Germinal center (tissue), 1 donor: ENCODE measurements at regions not wholly inside any gene's neighbourhood (a gene's known extent, or its start where the extent isn't known, plus 50 kb on each side); places are given as distances from the start of the nearest gene placed in this dataset.
"Not testable (repeated sequence)": the region's sequence is repeated elsewhere in the genome, so short reads cannot be mapped to it uniquely, and the experiment has no call there.

Source experiments
- DNase-seq: peaks from one replicate; pipeline ENCODE4 v3.0.0; 2012; ENCODE audit warnings: mixed read lengths, low spot score

GRCh38 chr5:126054577-126055347 lies 368.4 kb upstream of the GRAMD2B start:
- DNase-seq, result no peak

GRCh38 chr5:126055348-126055729 lies 367.9 kb upstream of the GRAMD2B start:
- DNase-seq, result no peak

- no peak for DNase-seq
These were observed 366.9 kb upstream of the GRAMD2B start for GRCh38 chr5:126056352-126056751.

- DNase-seq, result no peak
These were observed 366.2 kb upstream of the GRAMD2B start for GRCh38 chr5:126056851-126057622.

GRCh38 chr5:126058392-126058791 lies 364.8 kb upstream of the GRAMD2B start:
- not testable (repeated sequence) for DNase-seq

GRCh38 chr5:126062398-126063221 lies 360.6 kb upstream of the GRAMD2B start:
- no peak for DNase-seq

- DNase-seq, result no peak
These were observed 358.1 kb upstream of the GRAMD2B start for GRCh38 chr5:126065061-126065460.

- no peak for DNase-seq
These were observed 356.4 kb upstream of the GRAMD2B start for GRCh38 chr5:126066836-126067235.

- DNase-seq, result no peak
These were observed 355.8 kb upstream of the GRAMD2B start for GRCh38 chr5:126067404-126067803.

- DNase-seq, result no peak
These were observed 353.9 kb upstream of the GRAMD2B start for GRCh38 chr5:126069329-126069728.

GRCh38 chr5:126070481-126070880 lies 352.7 kb upstream of the GRAMD2B start:
- DNase-seq, result no peak

GRCh38 chr5:126074538-126074937 lies 348.7 kb upstream of the GRAMD2B start:
- DNase-seq, result no peak

GRCh38 chr5:126079266-126079665 lies 343.9 kb upstream of the GRAMD2B start:
- DNase-seq, result no peak

GRCh38 chr5:126081209-126081608 lies 342.0 kb upstream of the GRAMD2B start:
- no peak for DNase-seq

- DNase-seq, result no peak
These were observed 330.2 kb upstream of the GRAMD2B start for GRCh38 chr5:126093041-126093440.

GRCh38 chr5:126093718-126094117 lies 329.5 kb upstream of the GRAMD2B start:
- no peak for DNase-seq

GRCh38 chr5:126094991-126095390 lies 328.2 kb upstream of the GRAMD2B start:
- no peak for DNase-seq

GRCh38 chr5:126096442-126097006 lies 326.7 kb upstream of the GRAMD2B start:
- no peak for DNase-seq

GRCh38 chr5:126097876-126098275 lies 325.3 kb upstream of the GRAMD2B start:
- DNase-seq, result no peak

- DNase-seq, result no peak
These were observed 324.7 kb upstream of the GRAMD2B start for GRCh38 chr5:126098330-126099017.

GRCh38 chr5:126099077-126099476 lies 324.1 kb upstream of the GRAMD2B start:
- no peak for DNase-seq

GRCh38 chr5:126100767-126101166 lies 322.4 kb upstream of the GRAMD2B start:
- DNase-seq, result no peak
